ENCODE measurements at regions not wholly inside any gene's neighbourhood (a gene's known extent, or its start where the extent isn't known, plus 50 kb on each side); places are given as distances from the start of the nearest gene placed in this dataset.

DNA sequence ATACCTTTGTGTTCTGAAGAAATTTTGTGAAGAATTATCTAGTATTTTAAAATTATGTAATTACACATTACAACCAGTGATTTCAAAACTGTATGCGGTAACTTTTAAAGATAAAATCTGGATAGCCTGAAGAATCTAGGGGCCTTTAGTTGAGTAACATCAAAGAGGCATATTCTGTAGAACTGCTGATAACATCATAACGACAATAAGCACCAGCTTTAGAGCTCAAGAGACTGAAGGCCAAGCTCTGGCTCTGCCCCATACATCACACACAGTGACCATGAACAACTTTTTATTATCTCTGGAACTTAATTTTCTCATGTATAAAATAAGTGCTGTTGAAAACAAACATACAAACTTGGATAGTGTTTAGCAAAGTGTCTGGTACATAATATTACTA is 121.1 kb upstream of the RHOBTB1 start (continued):
- TF ChIP-seq HNF4G (IDR thresholded peaks at IDR 0.05; ENCODE audit: borderline replicate concordance, low read depth, low read length) (peak; percentile 57; the same call in 1 of the 2 replicates), HNF4G (CRISPR knock-in tag; IDR thresholded peaks at IDR 0.05; ENCODE audit: borderline replicate concordance, low read depth) (no peak), TCF12 (IDR thresholded peaks at IDR 0.05) (no peak), TCF12 (CRISPR knock-in tag; IDR thresholded peaks at IDR 0.05) (no peak), NCOA2 (CRISPR knock-in tag; IDR thresholded peaks at IDR 0.05) (peak; percentile 98), FOSL2 (CRISPR knock-in tag; IDR thresholded peaks at IDR 0.05) (peak; percentile 56), ZNF615 (CRISPR knock-in tag; IDR thresholded peaks at IDR 0.05; ENCODE audit: borderline replicate concordance) (no peak), BCL6 (CRISPR knock-in tag; IDR thresholded peaks at IDR 0.05) (peak; percentile 85), ZKSCAN8 (CRISPR knock-in tag; IDR thresholded peaks at IDR 0.05; ENCODE audit: borderline replicate concordance) (0 out of 2 replicates have a peak, but pooled peaks have one; percentile 65), FOXO1 (CRISPR knock-in tag; IDR thresholded peaks at IDR 0.05) (peak; percentile 61; the same call in 1 of the 2 replicates), RXRB (CRISPR knock-in tag; IDR thresholded peaks at IDR 0.05; ENCODE audit: borderline replicate concordance) (peak; percentile 73), ZNF121 (CRISPR knock-in tag; IDR thresholded peaks at IDR 0.05) (no peak), RCOR2 (CRISPR knock-in tag; IDR thresholded peaks at IDR 0.05) (peak; percentile 73; the same call in 1 of the 2 replicates), ZMYM4 (CRISPR knock-in tag; IDR thresholded peaks at IDR 0.05) (0 out of 2 replicates have a peak, but pooled peaks have one; percentile 22), KDM2A (CRISPR knock-in tag; IDR thresholded peaks at IDR 0.05; ENCODE audit: borderline replicate concordance, low read depth) (no peak)
- TF ChIP-seq, protein P1, sequence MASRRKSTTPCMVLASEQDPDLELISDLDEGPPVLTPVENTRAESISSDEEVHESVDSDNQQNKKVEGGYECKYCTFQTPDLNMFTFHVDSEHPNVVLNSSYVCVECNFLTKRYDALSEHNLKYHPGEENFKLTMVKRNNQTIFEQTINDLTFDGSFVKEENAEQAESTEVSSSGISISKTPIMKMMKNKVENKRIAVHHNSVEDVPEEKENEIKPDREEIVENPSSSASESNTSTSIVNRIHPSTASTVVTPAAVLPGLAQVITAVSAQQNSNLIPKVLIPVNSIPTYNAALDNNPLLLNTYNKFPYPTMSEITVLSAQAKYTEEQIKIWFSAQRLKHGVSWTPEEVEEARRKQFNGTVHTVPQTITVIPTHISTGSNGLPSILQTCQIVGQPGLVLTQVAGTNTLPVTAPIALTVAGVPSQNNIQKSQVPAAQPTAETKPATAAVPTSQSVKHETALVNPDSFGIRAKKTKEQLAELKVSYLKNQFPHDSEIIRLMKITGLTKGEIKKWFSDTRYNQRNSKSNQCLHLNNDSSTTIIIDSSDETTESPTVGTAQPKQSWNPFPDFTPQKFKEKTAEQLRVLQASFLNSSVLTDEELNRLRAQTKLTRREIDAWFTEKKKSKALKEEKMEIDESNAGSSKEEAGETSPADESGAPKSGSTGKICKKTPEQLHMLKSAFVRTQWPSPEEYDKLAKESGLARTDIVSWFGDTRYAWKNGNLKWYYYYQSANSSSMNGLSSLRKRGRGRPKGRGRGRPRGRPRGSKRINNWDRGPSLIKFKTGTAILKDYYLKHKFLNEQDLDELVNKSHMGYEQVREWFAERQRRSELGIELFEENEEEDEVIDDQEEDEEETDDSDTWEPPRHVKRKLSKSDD (CRISPR knock-in tag; IDR thresholded peaks at IDR 0.05; ENCODE audit: low read depth) = no peak
- TF ChIP-seq, protein P2, sequence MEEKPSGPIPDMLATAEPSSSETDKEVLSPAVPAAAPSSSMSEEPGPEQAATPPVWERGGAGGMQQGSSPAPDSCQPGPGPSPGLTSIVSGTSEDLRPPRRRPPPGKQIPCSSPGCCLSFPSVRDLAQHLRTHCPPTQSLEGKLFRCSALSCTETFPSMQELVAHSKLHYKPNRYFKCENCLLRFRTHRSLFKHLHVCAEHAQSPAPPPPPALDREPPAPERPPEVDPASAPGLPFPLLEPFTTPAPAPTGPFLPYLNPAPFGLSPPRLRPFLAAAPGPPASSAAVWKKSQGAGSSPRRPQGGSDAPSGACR (CRISPR knock-in tag; IDR thresholded peaks at IDR 0.05) = no peak
- TF ChIP-seq, protein P3, sequence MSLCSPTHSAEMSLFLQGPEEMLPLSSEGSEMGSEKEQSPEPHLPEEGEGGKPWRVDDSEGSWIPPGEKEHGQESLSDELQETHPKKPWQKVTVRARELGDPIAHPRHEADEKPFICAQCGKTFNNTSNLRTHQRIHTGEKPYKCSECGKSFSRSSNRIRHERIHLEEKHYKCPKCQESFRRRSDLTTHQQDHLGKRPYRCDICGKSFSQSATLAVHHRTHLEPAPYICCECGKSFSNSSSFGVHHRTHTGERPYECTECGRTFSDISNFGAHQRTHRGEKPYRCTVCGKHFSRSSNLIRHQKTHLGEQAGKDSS (CRISPR knock-in tag; IDR thresholded peaks at IDR 0.05; ENCODE audit: borderline replicate concordance, low read depth) = no peak
- TF ChIP-seq, protein P4, sequence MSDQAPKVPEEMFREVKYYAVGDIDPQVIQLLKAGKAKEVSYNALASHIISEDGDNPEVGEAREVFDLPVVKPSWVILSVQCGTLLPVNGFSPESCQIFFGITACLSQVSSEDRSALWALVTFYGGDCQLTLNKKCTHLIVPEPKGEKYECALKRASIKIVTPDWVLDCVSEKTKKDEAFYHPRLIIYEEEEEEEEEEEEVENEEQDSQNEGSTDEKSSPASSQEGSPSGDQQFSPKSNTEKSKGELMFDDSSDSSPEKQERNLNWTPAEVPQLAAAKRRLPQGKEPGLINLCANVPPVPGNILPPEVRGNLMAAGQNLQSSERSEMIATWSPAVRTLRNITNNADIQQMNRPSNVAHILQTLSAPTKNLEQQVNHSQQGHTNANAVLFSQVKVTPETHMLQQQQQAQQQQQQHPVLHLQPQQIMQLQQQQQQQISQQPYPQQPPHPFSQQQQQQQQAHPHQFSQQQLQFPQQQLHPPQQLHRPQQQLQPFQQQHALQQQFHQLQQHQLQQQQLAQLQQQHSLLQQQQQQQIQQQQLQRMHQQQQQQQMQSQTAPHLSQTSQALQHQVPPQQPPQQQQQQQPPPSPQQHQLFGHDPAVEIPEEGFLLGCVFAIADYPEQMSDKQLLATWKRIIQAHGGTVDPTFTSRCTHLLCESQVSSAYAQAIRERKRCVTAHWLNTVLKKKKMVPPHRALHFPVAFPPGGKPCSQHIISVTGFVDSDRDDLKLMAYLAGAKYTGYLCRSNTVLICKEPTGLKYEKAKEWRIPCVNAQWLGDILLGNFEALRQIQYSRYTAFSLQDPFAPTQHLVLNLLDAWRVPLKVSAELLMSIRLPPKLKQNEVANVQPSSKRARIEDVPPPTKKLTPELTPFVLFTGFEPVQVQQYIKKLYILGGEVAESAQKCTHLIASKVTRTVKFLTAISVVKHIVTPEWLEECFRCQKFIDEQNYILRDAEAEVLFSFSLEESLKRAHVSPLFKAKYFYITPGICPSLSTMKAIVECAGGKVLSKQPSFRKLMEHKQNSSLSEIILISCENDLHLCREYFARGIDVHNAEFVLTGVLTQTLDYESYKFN (CRISPR knock-in tag; conservative IDR thresholded peaks at IDR 0.05) = peak; percentile 63
- TF ChIP-seq, protein P5, sequence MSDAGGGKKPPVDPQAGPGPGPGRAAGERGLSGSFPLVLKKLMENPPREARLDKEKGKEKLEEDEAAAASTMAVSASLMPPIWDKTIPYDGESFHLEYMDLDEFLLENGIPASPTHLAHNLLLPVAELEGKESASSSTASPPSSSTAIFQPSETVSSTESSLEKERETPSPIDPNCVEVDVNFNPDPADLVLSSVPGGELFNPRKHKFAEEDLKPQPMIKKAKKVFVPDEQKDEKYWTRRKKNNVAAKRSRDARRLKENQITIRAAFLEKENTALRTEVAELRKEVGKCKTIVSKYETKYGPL (CRISPR knock-in tag; IDR thresholded peaks at IDR 0.05) = peak; percentile 83
- TF ChIP-seq, protein P6, sequence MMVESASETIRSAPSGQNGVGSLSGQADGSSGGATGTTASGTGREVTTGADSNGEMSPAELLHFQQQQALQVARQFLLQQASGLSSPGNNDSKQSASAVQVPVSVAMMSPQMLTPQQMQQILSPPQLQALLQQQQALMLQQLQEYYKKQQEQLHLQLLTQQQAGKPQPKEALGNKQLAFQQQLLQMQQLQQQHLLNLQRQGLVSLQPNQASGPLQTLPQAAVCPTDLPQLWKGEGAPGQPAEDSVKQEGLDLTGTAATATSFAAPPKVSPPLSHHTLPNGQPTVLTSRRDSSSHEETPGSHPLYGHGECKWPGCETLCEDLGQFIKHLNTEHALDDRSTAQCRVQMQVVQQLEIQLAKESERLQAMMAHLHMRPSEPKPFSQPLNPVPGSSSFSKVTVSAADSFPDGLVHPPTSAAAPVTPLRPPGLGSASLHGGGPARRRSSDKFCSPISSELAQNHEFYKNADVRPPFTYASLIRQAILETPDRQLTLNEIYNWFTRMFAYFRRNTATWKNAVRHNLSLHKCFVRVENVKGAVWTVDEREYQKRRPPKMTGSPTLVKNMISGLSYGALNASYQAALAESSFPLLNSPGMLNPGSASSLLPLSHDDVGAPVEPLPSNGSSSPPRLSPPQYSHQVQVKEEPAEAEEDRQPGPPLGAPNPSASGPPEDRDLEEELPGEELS (CRISPR knock-in tag; IDR thresholded peaks at IDR 0.05) = peak; percentile 84
